ENCODE measurements at regions not wholly inside any gene's neighbourhood (a gene's known extent, or its start where the extent isn't known, plus 50 kb on each side); places are given as distances from the start of the nearest gene placed in this dataset.

DNA sequence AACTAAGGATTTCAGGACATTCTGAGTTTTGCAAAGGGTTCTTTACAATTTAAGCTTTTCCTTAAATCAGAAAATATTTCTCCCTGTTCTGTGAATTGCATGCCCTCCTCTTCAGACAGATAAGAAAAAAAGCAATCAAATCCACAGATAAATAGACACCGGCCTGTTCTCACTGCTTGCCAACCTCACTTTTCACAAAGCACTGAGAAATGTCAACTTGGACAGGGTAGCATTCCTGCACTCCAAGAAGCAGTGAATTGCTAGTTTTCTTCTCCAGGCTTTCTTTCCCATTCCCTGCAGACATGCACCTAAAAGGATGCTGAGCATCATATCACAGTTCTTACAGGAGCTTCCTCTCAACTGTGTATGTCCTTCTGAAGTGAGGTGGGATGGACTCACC lies 226.0 kb downstream of the CHRM3 start:
- TF ChIP-seq, protein P1, sequence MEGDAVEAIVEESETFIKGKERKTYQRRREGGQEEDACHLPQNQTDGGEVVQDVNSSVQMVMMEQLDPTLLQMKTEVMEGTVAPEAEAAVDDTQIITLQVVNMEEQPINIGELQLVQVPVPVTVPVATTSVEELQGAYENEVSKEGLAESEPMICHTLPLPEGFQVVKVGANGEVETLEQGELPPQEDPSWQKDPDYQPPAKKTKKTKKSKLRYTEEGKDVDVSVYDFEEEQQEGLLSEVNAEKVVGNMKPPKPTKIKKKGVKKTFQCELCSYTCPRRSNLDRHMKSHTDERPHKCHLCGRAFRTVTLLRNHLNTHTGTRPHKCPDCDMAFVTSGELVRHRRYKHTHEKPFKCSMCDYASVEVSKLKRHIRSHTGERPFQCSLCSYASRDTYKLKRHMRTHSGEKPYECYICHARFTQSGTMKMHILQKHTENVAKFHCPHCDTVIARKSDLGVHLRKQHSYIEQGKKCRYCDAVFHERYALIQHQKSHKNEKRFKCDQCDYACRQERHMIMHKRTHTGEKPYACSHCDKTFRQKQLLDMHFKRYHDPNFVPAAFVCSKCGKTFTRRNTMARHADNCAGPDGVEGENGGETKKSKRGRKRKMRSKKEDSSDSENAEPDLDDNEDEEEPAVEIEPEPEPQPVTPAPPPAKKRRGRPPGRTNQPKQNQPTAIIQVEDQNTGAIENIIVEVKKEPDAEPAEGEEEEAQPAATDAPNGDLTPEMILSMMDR (IDR thresholded peaks at IDR 0.05) = no peak
- TF ChIP-seq POLR2AphosphoS5 (IDR thresholded peaks at IDR 0.05) = no peak

All from suprapubic skin (tissue), 3 donors.